ENCODE measurements at regions not wholly inside any gene's neighbourhood (a gene's known extent, or its start where the extent isn't known, plus 50 kb on each side); places are given as distances from the start of the nearest gene placed in this dataset.
A peak's percentile ranks its signal among the peaks of the same experiment; 100 is the strongest.

DNA sequence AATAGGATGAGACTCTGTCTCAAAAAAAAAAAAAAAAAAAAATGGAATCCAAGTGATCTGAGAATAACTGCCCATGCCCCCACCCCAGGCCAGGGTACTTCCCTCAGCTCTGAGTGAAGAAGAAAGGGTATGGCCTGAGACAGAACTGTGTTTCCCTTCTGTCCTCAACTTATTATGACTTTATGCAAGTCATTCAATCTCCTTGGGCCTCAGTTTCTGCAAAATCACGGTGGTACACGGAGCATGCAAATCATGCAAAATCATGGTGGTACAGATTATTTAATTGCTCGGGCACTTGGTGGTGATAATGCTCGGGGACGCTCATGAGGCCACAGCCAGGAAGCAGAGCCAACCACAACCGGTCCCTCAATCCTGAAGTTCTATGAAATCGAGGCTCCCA is 56.5 kb upstream of the TBX3 start:
- ATAC-seq (no peak), DNase-seq (no peak)
- TF ChIP-seq POLR2A (IDR thresholded peaks at IDR 0.05) (no peak), CTCF (IDR thresholded peaks at IDR 0.05) (no peak)
- H3K36me3 ChIP-seq: no peaks in the 10 kb centered on the region
- H3K4me1 ChIP-seq: peaks cover 0 to 9% (median 0%) of the 10 kb centered on the region in 4 donors
- H3K9me3 ChIP-seq: no peaks in the 10 kb centered on the region
- 80% methylated on average over 4 of the region's 7 CpGs for WGBS (ENCODE audit: insufficient coverage, low coverage, low lambda C conversion rate, missing lambda C conversion rate)
- no peak overlapping the region for H3K27ac ChIP-seq
- intact Hi-C loops (cut with DNase I): no loop called here
- no peaks in the 10 kb centered on the region for H3K27me3 ChIP-seq
- no peak overlapping the region for H3K4me3 ChIP-seq

GRCh38 chr12:114738460-114739184 is 54.6 kb upstream of the TBX3 start:
- H3K4me3 ChIP-seq: no peak overlapping the region
- intact Hi-C loops (cut with DNase I): no loop called here
- H3K4me1 ChIP-seq: peaks cover 0 to 9% (median 0%) of the 10 kb centered on the region in 4 donors
- H3K9me3 ChIP-seq: no peaks in the 10 kb centered on the region
- WGBS (ENCODE audit: insufficient coverage, low coverage, low lambda C conversion rate, missing lambda C conversion rate): 41% methylated on average over 9 of the region's 9 CpGs
- no peaks in the 10 kb centered on the region for H3K36me3 ChIP-seq
- peak; percentile 41 to 71 (median 62) for ATAC-seq
- peak; percentile 25 to 80 (median 72) for DNase-seq
- TF ChIP-seq POLR2A (IDR thresholded peaks at IDR 0.05): no peak
- TF ChIP-seq CTCF (IDR thresholded peaks at IDR 0.05): no peak
- peak overlapping the region in 1 of 3 donors; percentile 10 for H3K27ac ChIP-seq
- H3K27me3 ChIP-seq: no peaks in the 10 kb centered on the region

DNA sequence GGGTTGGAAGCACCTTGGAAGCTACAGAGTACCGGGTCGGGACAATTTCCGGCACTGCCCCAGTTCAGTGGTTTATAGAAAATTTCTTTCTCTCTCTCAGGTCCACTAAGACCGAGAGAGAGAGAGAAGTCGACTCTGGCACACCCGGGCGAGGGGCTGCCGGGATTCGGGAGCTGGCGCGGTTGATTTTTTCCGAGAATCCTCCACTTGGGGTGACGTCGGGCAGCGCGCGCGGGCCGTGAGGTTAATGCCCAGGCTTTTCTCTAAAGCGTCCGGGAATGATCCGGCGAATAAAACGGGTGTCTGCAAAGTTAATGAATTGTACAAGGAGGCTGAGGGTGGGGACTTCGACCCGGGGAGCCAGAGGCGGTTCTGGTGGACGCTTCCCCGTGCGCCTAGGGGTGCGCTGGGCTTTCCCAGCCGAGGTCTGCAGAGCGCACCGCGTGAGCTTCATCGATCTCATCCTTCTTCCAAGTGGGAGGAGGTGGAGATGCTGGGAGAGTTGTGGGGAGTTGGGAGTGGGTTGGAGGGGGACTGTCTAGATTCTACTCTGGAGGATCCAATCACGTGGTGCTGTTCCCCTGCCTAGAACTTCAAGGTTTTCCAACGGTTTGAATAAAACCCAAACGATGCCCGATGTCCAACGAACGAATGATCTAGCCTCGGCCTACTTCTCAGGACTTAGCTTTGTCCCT is 51.9 kb upstream of the TBX3 start:
- TF ChIP-seq POLR2A (IDR thresholded peaks at IDR 0.05) (no peak), CTCF (IDR thresholded peaks at IDR 0.05) (no peak)
- H3K27ac ChIP-seq: peak overlapping the region in 2 of 3 donors; percentile 21 to 71

GRCh38 chr12:114735011-114735410 is 51.0 kb upstream of the TBX3 start:
- ATAC-seq (no peak), DNase-seq (no peak)
- 43% methylated on average over 11 of the region's 12 CpGs for WGBS (ENCODE audit: insufficient coverage, low coverage, low lambda C conversion rate, missing lambda C conversion rate)
- peaks cover 0 to 9% (median 0%) of the 10 kb centered on the region in 4 donors for H3K4me1 ChIP-seq
- H3K27me3 ChIP-seq: no peaks in the 10 kb centered on the region
- H3K9me3 ChIP-seq: no peaks in the 10 kb centered on the region
- no peak overlapping the region for H3K4me3 ChIP-seq
- intact Hi-C loops (cut with DNase I): no loop called here
- H3K36me3 ChIP-seq: no peaks in the 10 kb centered on the region
- no peak for TF ChIP-seq CTCF (IDR thresholded peaks at IDR 0.05)
- no peak for TF ChIP-seq POLR2A (IDR thresholded peaks at IDR 0.05)
- H3K27ac ChIP-seq: no peak overlapping the region

More for the DNA sequence above, 51.9 kb upstream of the TBX3 start:
- Histone ChIP-seq H3K9me3 (no peaks in the 10 kb centered on the region), H3K4me1 (peaks cover 0 to 9% (median 0%) of the 10 kb centered on the region in 4 donors), H3K27me3 (no peaks in the 10 kb centered on the region), H3K4me3 (peak overlapping the region in 2 of 3 donors; percentile 26 to 35), H3K36me3 (no peaks in the 10 kb centered on the region)
- 44% methylated on average over 24 of the region's 43 CpGs for WGBS (ENCODE audit: insufficient coverage, low coverage, low lambda C conversion rate, missing lambda C conversion rate)
- ATAC-seq (peak in 3 of 4 donors; percentile 6 to 24 (median 22)), DNase-seq (peak in 1 of 3 donors; percentile 45)
- intact Hi-C loops (cut with DNase I): no loop called here
